GM12873 (cell line): ENCODE measurements at regions not wholly inside any gene's neighbourhood (a gene's known extent, or its start where the extent isn't known, plus 50 kb on each side); places are given as distances from the start of the nearest gene placed in this dataset.

Experiments used
- CTCF ChIP-seq: IDR thresholded peaks from 2 replicates; pipeline ENCODE4 v1.5.1; 2012; ENCODE audit warnings: low read depth, mild to moderate bottlenecking, moderate library complexity, low read length, control low read depth; ENCODE audit not compliant: insufficient read depth; ENCODE audit errors: missing control alignments

DNA sequence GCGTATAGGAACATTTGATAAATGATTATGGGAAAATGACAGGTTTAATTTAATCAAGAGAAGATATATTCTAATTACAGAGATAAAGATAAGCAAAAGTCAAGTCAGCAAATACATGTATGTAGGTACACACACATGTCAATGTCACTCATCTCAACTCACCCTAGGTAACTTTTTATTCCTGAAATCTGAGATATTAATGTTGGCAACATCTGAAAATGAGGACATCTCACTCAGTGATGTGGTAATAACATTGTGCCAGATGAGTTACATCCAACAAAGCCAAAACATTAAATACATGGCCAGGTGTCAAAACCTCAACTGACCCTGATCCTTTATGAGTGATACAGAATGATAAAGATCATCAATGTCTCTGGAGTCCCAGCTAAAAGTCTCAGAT lies 363.3 kb upstream of the F9 start:
- TF ChIP-seq CTCF: no peak

DNA sequence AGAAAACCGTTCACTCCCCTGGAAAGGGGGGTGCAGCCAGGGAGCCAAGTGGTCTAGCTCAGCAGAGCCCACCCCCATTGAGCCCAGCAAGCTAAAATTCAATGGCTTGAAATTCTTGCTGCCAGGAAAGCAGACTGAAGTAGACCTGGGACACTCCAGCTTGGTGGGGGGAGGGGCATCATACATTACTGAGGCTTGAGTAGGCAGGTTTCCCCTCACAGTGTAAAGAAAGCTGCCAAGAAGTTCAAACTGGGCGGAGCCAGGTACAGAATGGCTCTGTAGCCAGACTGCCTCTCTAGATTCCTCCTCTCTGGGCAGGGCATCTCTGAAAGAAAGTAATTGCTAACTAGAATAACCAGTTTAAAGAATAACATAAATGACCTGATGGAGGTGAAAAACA lies 372.3 kb upstream of the F9 start:
- TF ChIP-seq CTCF: no peak

DNA sequence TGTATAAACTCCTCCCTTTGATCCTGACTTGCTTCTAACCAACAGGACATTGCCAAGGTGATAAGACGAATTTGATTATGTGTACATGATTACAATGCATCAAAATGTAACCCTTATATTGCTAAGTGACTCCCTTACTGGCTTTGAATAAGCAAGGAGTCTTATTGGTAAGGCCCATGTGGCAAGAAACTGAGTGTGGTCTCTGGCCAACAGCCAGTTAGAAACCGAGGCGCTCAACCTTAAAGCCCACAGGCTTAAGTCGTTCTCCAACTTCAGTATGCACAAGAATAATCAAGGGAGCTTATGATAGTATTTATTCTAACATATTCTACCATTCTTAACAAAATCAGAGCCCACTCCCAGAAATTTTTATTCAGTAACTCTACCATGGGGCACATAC lies 374.2 kb upstream of the F9 start:
- no peak for TF ChIP-seq CTCF

DNA sequence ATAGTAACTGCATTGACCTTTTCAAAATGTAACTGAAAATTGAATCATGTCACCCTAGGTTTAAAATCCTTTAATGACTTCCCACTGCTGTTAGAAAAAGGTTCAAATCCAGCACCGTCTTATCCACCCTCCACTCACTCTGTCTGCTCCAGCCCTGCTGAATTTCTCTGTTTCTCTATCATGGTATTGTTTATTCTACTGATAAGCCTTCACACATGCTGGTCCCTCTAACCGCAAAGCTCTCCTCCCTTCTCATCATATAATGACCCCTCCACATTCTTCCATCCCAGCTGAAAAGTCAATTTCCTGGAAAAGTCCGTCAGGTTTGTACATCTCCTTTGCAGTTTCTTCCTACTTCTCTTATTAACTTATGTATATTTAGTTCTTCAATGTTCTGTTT lies 389.2 kb upstream of the F9 start:
- TF ChIP-seq CTCF: no peak

DNA sequence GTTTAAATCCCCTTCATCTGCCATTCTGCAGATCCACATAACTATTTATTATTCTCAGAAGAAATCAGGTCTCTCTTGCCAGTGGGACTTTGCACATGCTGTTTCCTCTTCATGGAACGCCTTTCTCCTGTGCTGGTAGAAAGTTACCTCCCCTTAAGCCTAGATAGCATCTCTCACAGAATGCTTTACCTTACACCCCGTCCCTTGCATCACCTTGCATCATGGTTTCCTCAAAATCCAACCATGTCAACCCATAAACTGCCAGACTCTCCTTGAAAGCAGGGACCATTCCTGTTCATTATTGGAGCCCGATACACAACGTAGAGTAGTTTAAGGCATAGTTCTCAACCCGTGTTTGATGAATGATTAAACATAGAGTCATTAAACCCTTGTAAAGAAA lies 396.2 kb upstream of the F9 start:
- TF ChIP-seq CTCF: no peak

DNA sequence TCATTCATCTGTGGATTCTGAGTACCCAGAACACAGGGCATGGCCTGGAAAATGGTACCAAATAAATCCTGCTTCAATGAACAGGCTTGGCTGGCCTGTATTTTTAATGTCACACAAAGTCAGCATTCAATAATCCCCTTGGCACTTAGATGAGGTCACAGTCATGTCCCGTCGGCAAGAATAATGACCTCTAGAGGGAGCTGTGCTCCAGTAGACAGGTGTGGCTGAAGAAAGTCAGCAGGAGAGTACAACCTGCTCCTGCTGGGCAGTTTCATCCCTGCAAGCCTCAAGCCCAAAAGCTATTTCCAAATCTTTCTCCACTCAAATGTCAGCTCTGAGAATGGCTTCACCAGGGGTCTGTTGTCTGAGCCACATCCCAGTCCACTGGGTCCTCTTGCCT lies 404.0 kb upstream of the F9 start:
- peak; percentile 74 for TF ChIP-seq CTCF

DNA sequence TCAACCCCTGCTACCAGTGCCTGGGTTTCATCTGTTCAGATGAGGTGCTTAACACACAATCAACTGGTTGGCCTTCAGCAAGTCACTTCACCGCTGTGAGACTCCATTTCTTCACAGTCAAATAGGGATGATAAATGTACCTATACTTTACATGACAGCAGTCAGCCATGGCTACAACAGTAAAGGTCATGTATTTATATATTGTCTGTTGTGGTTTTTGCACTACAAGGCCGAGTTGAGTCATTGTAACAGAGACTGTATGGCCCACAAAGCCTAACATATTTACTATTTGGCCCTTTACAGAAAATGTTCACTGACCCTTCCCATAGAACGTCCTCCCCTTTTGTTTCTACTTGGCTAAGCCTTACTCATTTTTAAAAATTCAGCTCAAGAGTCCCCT lies 404.6 kb upstream of the F9 start:
- TF ChIP-seq CTCF: no peak
